ENCODE measurements at regions not wholly inside any gene's neighbourhood (a gene's known extent, or its start where the extent isn't known, plus 50 kb on each side); places are given as distances from the start of the nearest gene placed in this dataset.

- ATAC-seq: no peak
- H3K36me3 Mint-ChIP-seq: no peaks in the 10 kb centered on the region
- H3K9me3 ChIP-seq (ENCODE audit: control insufficient read depth, insufficient read depth, low read length): no peaks in the 10 kb centered on the region
- no peak overlapping the region for H3K4me3 Mint-ChIP-seq
- no peak overlapping the region for H3K27ac Mint-ChIP-seq
- DNase-seq: no peak
- intact Hi-C loops (cut with micrococcal nuclease): no loop called here
- no peaks in the 10 kb centered on the region for H3K4me1 ChIP-seq (ENCODE audit: control insufficient read depth, insufficient read depth, low read length)
- H3K9me3 Mint-ChIP-seq: no peaks in the 10 kb centered on the region
- 86% methylated on average over 8 of the region's 9 CpGs for WGBS (ENCODE audit: insufficient coverage)
- H3K27ac ChIP-seq (ENCODE audit: low read length): no peak overlapping the region
- H3K36me3 ChIP-seq (ENCODE audit: control insufficient read depth, insufficient read depth, low read length): no peaks in the 10 kb centered on the region
- H3K27me3 Mint-ChIP-seq (ENCODE audit: low read depth in 2 of 2): peaks cover 3 to 19% of the 10 kb centered on the region in 2 donors
- H3K4me1 Mint-ChIP-seq: no peaks in the 10 kb centered on the region
- H3K4me3 ChIP-seq (ENCODE audit: low read length): no peak overlapping the region
- no peak for TF ChIP-seq CTCF (IDR thresholded peaks at IDR 0.05)
- no peaks in the 10 kb centered on the region for H3K27me3 ChIP-seq (ENCODE audit: control insufficient read depth, insufficient read depth, low read length)
Observed at GRCh38 chr21:15164273-15164672, 99.5 kb upstream of the NRIP1 start.

GRCh38 chr21:15164678-15165303 lies 100.0 kb upstream of the NRIP1 start:
- intact Hi-C loops (cut with micrococcal nuclease): no loop called here
- H3K4me1 ChIP-seq (ENCODE audit: control insufficient read depth, insufficient read depth, low read length): no peaks in the 10 kb centered on the region
- H3K9me3 ChIP-seq (ENCODE audit: control insufficient read depth, insufficient read depth, low read length): no peaks in the 10 kb centered on the region
- ATAC-seq: no peak
- Mint-ChIP-seq H3K36me3 (no peaks in the 10 kb centered on the region), H3K27me3 (ENCODE audit: low read depth in 2 of 2) (peaks cover 3 to 19% of the 10 kb centered on the region in 2 donors), H3K4me3 (no peak overlapping the region), H3K4me1 (no peaks in the 10 kb centered on the region), H3K27ac (no peak overlapping the region), H3K9me3 (no peaks in the 10 kb centered on the region)
- H3K4me3 ChIP-seq (ENCODE audit: low read length): no peak overlapping the region
- no peak for TF ChIP-seq CTCF (IDR thresholded peaks at IDR 0.05)
- no peak for DNase-seq
- no peaks in the 10 kb centered on the region for H3K36me3 ChIP-seq (ENCODE audit: control insufficient read depth, insufficient read depth, low read length)
- 86% methylated on average over 2 of the region's 2 CpGs for WGBS (ENCODE audit: insufficient coverage)
- H3K27ac ChIP-seq (ENCODE audit: low read length): no peak overlapping the region
- H3K27me3 ChIP-seq (ENCODE audit: control insufficient read depth, insufficient read depth, low read length): no peaks in the 10 kb centered on the region

- Mint-ChIP-seq H3K27me3 (ENCODE audit: low read depth in 2 of 2) (no peaks in the 10 kb centered on the region), H3K27ac (no peak overlapping the region), H3K4me3 (no peak overlapping the region), H3K4me1 (no peaks in the 10 kb centered on the region), H3K36me3 (no peaks in the 10 kb centered on the region), H3K9me3 (no peaks in the 10 kb centered on the region)
- Histone ChIP-seq H3K4me1 (ENCODE audit: control insufficient read depth, insufficient read depth, low read length) (no peaks in the 10 kb centered on the region), H3K9me3 (ENCODE audit: control insufficient read depth, insufficient read depth, low read length) (no peaks in the 10 kb centered on the region), H3K36me3 (ENCODE audit: control insufficient read depth, insufficient read depth, low read length) (no peaks in the 10 kb centered on the region), H3K27ac (ENCODE audit: low read length) (no peak overlapping the region), H3K27me3 (ENCODE audit: control insufficient read depth, insufficient read depth, low read length) (no peaks in the 10 kb centered on the region), H3K4me3 (ENCODE audit: low read length) (no peak overlapping the region)
- intact Hi-C loops (cut with micrococcal nuclease): no loop called here
- DNase-seq: peak in 1 of 2 donors; percentile 7
- TF ChIP-seq CTCF (IDR thresholded peaks at IDR 0.05): no peak
- no peak for ATAC-seq
- WGBS (ENCODE audit: insufficient coverage): 0% methylated on average over 1 of the region's 2 CpGs
Observed at GRCh38 chr21:15170614-15171013, 105.8 kb upstream of the NRIP1 start.

GRCh38 chr21:15171546-15171945 lies 106.7 kb upstream of the NRIP1 start:
- Histone ChIP-seq H3K36me3 (ENCODE audit: control insufficient read depth, insufficient read depth, low read length) (no peaks in the 10 kb centered on the region), H3K4me1 (ENCODE audit: control insufficient read depth, insufficient read depth, low read length) (no peaks in the 10 kb centered on the region), H3K4me3 (ENCODE audit: low read length) (no peak overlapping the region), H3K27me3 (ENCODE audit: control insufficient read depth, insufficient read depth, low read length) (no peaks in the 10 kb centered on the region), H3K9me3 (ENCODE audit: control insufficient read depth, insufficient read depth, low read length) (no peaks in the 10 kb centered on the region), H3K27ac (ENCODE audit: low read length) (no peak overlapping the region)
- WGBS (ENCODE audit: insufficient coverage): 100% methylated on average over 4 of the region's 4 CpGs
- ATAC-seq (no peak), DNase-seq (no peak)
- Mint-ChIP-seq H3K4me3 (no peak overlapping the region), H3K4me1 (no peaks in the 10 kb centered on the region), H3K9me3 (no peaks in the 10 kb centered on the region), H3K27ac (no peak overlapping the region), H3K36me3 (no peaks in the 10 kb centered on the region), H3K27me3 (ENCODE audit: low read depth in 2 of 2) (no peaks in the 10 kb centered on the region)
- intact Hi-C loops (cut with micrococcal nuclease): no loop called here
- no peak for TF ChIP-seq CTCF (IDR thresholded peaks at IDR 0.05)
